Fibroblast of upper back skin (primary cell): ENCODE measurements at regions not wholly inside any gene's neighbourhood (a gene's known extent, or its start where the extent isn't known, plus 50 kb on each side); places are given as distances from the start of the nearest gene placed in this dataset.
"Not testable (repeated sequence)": the region's sequence is repeated elsewhere in the genome, so short reads cannot be mapped to it uniquely, and the experiment has no call there.

Experiments
- DNase-seq: peaks from one replicate; pipeline ENCODE4 v3.0.0-alpha.2; 2013

DNA sequence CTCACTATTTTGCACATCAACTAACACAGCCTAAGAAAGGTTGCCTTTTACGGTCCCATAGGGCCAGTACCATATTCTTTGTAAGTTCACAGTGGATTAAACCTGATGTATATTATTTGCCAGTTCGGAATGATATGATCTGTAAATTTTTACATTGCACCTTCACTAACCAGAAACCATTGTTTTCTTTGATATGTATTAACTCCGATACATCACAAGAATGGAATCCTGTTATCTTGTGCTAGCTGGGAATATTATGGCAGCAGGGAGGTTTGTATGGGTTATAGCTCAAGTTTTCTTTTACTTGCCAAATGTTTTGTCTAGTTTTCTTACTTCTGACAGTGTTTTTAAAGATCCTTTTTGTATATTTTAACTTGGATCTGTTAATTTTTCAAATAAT, 51.4 kb upstream of the S1PR1 start:
- peak; percentile 25 for DNase-seq

DNA sequence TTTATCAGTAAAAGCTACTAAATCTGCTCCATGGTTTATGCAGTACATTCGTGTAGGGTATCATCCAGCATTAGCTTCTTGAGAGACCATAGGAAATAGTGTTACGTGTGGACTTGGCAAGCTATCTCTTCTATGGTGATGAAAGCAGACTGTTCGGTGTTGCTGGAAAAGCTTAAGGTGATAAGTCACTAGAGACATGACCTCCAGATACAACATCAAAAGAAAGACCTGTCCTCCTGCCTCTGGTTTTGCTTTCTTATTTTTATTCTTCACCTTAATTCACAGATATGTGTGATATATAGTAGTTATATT, 53.5 kb upstream of the S1PR1 start:
- DNase-seq = peak; percentile 34

DNA sequence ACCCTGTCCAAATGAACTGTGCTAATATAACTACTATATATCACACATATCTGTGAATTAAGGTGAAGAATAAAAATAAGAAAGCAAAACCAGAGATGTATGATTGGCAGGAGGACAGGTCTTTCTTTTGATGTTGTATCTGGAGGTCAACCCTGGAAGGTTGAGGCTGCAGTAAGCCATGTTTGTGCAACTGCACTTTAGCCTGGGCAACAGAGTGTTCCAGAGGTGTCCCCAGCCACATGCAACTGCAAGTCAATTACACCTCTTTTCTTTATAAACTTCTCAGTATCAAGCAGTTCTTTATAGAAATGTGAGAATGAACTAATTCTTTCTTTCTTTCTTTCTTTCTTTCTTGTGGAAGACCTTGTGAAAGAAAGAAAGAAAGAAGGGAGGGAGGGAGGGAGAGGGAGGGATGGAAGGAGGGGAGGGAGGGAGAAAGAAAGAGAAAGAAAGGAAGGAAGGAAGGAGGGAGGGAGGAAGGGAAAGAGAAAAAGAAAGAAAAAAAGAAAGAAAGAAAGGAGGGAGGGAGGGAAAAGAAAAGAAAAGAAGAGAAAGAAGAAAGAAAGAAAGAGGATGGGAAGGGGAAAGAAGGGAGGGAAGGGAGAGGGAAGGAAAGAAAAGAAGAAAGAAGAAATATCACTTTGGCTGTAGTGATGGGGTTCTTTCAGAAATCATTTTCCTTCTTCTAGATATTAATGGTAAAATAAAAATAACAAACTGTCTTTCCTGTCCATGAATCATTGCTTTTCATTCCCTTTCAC, 54.0 kb upstream of the S1PR1 start:
- no peak for DNase-seq

DNA sequence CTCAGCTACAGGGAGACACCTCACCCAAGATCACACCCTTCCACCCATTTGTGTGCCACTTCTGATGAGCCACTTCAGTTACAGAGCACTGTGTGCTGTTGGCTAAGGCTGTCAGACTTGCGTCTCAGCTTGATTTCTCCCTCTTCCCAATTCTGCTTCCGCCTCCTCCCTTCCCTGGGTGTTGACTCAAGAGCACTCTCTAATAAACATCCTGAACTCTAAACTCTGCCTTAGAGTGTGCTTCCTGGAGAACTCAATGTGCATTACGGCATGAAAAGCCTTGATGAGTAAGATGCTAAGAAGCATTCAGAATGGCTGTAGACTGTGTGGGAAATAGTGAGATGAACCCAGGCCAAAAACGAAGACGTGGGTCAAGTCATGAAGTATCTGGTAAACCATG, 54.9 kb upstream of the S1PR1 start:
- no peak for DNase-seq

DNA sequence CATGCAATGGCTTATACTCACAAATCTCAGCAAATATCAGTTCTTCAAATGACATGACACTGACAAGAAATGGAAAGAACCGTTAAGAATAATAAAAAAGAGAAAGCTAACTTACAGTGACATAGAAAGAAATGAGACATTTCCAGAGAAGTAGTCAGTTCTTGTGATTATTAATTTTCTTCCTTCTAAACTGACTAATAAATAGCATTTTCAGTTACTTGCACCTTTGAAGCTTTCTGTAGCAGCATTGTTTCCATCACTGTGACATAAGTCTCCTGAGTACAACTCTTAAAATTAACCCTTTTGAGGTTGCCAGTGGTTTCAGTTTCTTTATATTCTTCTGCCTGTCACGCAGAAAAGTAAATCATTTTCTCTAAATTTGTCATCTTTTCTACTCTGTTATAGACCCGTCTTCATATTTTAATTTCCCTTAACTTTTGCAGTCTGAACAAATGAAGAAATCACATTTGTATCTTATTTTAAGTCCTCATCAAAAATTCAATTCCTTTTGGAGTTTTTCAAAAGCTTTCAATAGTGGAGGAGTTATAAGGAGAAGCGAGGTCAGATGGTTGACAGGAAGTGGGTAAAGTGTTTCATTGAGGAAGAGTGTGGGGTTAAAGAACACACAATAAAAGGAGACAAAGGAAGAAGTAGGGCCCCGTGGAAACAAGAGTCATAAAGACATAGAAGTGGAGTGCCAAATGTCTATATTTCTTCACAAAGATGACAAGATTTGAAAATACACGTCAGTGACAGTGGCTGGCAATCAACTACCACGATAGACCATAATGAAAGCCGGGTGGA, 57.9 kb upstream of the S1PR1 start:
- no peak for DNase-seq

DNA sequence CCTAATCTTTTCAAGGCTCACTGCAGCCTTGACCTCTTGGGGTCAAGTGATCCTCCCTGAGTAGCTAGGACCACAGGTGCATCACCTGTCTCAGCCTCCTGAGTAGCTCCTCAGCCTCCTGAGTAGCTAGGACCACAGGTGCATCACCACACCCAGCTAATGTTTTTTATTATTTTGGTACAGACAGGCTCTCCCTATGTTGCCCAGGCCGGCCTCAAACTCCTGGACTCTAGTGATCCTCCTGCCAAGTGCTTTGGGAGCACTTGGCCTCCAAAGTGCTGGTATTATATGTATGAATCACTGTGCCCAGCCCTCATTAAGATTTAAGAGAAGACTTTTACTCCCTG, 58.5 kb upstream of the S1PR1 start:
- no peak for DNase-seq

DNA sequence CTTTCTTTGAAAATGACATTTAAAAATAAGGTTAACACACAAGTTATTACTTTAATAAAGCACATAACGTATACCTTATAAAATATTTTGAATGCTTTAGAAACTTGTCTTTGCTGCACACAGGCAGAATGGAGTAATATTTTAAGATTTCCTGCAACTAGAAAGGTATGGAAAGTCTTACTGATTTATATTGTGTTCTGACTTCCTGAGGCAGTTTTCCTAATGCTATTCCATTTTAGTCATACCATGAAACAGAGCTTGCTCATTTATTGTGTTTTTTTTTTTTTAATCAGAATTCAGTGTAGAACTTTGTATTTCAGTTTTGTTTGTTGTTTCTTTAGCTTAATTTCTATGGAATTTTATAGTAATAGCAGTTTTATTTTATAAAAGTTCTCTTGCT, 60.9 kb upstream of the S1PR1 start:
- peak; percentile 44 for DNase-seq

DNA sequence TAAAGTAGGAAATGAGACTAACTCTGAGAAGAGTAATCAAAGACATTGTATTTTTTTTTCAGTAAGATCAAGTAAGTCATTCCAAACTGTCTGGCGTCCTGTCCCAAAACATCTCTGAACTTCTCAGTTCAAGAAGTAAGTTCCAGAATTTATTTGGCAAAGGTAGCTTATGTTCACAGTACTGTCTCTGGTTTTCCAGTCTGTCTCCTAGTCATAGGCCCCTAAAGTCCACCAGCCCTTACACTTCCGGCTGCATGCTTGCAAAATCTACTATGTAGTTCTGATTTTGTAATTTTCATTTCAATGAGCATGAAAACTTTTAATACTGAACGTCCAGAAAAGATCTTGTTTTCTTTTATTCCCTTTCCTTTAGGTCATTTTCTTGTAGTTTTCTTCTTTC, 61.4 kb upstream of the S1PR1 start:
- peak; percentile 36 for DNase-seq

DNA sequence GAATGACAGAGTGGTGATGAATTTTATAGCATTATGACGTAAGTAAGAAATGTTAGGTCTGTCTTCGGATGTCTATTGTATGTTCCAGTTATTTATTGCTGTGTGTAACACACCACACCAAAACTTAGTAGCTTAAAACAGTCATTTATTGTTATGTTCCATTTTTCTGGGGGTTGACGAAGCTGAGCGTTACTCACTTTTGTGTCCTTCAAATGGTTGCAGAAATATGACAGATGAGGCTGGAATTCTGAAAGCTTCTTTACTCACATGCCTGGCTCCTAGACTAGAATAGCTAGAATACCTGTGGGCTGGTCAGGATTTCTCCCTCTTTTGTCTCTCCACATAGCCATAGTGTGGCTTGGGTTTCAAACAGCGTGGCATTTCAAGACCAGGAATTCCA, 62.1 kb upstream of the S1PR1 start:
- DNase-seq = peak; percentile 98

DNA sequence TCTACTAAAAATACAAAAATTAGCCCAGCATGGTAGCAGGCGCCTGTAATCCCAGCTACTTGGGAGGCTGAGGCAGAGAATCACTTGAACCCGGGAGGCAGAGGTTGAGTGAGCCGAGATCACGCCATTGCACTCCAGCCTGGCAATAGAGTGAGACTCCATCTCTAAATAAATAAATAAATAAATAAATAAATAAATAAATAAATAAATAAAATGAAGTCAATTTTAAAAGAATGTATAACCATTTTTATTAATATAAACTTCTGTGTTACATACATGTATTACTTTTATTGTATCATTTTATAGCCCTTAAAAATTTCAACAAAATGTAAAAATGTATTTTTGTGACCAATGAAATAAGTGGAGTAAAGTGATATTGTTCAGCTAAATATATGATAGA, 62.5 kb upstream of the S1PR1 start:
- DNase-seq = not testable (repeated sequence)

DNA sequence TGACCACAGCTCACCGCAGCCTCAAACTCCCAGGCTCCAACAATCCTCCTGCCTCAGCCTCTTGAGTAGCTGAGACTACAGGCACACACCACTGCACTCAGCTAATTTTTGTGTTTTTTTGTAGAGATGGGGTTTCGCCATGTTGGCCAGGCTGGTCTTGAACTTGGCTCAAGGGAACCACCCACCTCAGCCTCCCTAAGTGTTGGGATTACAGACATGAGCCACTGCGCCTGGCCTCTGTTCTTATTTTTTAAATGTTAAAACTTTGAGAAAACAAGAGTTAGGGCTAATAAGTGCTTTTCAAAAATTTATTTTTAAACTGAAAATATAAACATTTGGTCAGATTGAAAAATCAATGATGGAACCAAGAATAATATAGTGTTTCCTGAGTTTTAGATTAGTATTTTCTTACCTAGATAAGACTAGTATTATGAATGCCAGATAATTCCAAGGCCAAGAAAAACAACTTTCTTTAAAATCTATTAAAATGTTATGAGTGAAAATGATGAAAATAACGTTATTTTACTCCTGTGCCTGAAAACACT, 66.2 kb upstream of the S1PR1 start:
- DNase-seq = no peak

DNA sequence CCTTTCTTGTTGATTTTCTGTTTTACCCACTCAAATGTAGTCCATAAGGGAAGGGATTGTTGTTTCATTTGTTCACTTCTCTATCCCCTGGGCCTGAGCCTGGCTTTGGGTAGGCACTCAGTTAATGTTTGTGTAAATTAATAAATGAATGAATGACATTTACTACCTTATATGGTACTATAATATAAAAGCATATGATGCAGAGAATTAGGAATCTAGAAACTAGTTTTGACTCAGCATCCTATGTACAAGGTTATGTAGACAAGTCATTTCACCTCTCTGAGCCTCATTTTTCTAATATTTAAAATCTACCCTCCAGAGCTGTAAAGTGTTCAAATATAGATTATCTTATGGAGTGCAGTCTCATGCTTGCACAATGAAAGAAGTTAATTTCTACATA, 68.9 kb upstream of the S1PR1 start:
- DNase-seq = peak; percentile 23

DNA sequence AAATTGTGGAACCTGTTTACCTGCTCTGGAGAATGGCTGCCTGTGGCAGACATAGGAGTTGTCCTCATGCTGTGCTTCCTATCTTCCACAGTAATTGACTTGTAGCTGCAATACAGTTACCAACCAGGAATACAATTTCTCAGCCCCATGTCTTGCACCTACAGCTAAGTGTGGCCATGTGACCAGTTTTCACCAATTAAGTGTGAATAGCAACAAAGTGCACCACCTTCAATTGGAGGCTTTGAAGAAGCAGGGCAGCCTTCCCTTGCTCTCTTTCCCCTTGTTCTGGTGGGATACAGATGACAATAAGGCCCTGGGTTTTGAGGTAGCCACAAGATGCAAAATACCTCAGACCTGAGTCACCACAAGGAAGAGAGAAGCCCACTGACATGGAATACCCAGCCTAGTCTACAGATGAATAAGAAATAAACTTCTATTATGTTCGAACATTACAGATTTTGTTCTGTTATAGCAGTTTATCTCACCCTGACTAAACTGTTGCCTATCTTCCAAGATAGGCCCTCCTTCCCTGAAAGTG, 70.2 kb upstream of the S1PR1 start:
- DNase-seq = peak; percentile 53

DNA sequence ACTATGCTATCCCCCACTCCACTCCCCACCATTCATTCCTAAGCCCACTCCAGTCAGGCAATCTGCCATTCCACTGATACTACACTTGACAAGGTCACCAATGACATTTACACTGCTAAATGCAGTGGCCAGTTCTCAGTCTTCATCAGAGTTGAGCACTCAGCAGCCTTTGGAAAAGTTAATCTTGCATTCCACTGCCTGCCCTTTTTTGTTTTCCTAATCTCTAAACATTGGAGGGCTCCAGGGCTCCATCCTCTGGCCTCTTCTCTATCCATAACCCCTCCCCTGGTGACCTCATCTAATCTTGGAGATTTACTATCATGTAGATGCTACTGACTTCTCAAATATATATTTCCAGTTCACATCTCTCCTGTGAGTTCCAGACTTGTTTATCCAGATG, 70.9 kb upstream of the S1PR1 start:
- DNase-seq = no peak

DNA sequence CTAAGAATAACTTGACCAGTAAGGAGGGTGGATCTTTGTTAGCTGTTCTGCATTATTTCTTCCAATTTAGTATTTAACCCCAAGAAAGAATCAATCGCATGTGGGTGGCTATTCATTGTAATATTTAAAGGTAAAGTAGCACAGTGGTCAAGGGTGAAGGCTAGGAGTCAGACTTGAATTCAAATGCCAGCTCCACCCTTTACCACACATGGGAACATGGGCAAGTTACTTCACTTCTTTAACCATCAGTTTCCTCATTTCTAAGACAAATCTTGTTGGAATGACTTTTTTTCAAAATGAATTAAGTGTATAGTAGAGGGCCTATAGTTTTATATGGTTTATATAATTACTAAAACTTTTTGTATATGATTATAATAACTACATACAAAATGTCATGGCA, 71.3 kb upstream of the S1PR1 start:
- DNase-seq = no peak

DNA sequence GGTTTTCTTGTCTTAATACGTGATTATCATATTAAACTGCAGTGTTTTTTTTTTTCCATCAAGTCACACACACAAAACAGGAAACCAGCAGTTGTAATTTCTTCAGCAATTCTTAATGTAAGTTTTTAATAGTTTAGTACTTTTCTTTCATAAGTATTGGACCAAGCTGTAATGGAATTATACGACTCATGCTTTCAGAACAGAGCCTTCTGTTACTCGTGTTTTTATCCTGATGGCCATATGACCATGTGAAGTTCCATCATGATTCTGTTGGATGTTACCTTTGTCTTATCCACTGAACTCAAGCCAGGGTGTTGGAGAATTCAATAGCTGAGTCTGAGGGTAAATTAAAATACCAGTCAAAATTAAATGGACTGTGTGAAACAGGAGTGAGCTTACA, 72.0 kb upstream of the S1PR1 start:
- no peak for DNase-seq

DNA sequence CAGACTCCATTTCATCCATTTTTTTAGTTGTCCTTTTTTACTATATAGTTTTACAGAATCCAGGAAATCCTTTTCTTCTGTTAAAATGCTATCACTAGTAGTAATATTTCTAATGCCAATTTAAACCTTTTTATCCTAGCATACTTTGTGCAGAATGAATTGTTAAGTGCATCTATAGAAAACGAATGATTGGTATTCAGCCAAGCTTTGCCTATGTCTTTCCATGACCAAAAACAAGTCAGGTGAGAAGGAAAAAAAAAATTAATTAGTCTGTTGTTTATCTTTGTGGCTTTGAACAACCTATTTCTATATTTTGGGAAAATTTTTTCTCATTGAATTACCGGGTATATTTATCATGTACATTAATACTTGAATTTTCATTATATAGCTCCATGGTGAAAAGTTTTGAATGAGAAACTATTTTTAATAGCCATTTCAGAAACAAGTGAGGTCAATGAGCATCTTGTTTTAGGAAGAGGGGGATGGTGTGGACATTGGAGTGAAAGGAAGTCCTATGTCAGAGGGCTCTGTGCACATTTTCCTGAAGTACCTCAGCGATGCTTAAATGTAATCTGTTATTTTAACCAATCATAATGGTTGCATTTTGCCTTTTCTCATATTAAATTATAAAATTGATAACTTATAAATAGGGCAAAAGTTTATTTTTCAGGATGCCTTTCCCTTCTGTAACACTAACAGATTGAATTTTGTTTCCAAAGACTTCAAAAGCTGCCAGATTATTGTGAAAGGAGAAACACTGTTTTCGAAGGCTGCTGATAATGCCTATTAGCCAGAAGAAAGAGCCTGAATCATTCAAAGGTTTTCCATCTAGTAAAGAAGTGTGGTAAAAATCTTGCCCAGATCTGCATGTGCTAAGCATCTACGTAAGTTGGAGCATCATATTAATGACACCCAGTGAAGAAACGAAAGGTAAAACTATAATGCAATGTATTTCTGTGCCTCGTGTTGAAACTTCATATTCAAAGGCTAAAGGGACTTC, 73.8 kb upstream of the S1PR1 start:
- DNase-seq = no peak

DNA sequence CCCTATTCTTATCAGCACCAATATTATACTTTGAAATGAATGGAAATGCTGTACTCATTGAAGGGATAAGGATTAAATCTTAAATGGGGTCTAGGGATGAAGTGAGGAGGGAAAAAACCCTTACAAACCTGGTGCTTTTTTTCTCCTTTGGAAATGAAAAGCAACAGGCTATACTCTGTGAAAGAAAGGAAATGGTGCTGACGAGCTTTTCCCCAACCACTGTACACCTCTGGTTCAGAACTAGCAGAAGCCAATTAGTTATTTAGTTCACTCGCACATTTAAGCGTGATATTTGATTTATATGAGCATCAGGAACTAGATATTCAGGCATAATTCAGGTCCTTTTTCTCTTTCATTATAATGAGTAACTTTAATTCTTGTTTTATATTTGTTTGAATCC, 74.5 kb upstream of the S1PR1 start:
- DNase-seq = no peak

DNA sequence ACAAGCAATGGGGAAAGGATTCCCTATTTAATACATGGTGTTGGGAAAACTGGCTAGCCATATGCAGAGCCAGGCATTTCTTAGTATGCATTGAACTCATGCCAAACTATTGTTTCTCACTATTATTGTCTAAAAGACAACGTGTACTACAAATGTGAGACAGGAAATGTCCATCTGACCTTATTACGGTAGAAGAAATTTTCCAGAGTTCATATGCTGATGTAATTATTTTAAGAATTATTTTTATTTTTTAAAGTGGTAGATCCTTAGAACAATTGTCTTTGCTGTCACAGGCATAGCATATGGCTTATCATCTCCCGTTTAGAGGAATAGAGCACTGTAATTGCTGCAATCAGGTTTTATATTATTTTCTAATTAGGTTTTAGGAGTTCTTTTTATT, 75.2 kb upstream of the S1PR1 start:
- no peak for DNase-seq

DNA sequence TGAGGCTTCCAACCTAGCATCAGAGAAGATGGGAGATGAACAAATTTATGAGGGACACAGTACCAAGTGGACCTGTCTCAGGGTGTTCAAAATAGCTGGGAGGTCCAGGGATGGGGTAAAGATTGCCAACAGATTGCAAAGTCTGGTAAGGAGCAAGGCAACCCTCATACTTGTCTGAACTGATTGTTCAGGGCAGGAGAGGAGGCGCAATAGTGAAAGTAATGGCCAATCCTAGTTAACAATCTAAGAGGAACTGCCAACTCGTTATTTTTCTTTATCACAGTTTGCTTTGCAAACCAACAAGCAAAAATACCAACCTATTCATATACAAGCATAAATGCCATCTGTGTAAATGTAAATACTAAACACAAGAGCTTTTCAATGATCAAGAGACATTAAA, 78.4 kb upstream of the S1PR1 start:
- DNase-seq = no peak

DNA sequence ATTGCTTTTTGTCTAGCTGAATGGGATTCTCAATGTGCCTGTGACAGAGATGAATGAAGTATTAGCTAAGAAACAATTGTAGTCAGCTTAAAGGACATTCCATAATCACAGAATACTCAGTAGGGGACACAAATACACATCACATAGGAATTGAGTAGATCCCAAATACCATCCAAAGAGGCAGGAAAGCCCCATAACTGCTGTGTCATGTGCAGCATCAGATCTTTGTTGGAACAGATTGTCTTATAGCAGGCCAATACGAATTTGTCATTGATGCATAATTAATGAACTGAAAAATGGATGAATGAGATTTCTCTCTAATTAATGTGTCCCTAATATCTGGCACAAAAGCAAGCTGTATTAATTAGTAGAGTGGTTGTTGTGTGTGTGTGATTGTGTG, 82.3 kb upstream of the S1PR1 start:
- peak; percentile 53 for DNase-seq

DNA sequence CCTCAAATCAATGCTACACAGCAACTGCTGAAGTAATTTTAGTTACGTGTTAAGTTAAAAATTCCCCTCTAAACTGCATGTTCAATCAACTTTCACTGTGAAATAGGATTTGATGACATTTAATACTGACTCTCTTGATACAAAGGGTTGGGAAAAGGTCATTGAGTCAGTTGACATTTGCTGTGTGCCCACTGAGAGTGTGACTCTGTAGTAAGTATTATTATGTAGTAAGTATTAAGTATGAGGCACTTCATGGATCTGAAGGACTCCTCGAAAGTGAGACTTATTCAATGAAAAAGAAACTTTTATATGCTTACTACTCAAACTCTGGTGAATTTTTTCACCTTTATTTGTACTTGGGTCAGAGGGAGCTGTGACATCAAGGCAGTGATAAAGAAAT, 83.1 kb upstream of the S1PR1 start:
- DNase-seq = no peak

DNA sequence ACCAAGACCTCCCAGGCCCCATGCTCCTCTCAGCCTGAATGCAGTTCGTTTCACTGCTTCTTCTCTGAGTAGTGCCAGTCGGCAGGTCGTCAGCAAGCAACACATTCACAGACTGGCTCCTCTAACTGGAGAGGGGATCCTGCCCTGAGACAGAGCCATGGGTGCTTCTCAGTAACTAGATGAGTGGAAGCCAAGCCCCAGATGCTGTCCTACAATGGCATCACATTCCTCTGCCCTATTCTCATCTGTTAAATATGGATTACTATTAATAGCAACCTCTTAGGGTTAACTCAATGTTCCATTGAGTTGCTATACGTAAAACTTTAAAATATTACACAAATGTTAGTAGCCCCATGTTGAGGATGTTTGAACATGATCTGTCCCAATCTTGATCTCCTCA, 84.2 kb upstream of the S1PR1 start:
- DNase-seq = no peak
